C4-2B (cell line): ENCODE measurements at regions not wholly inside any gene's neighbourhood (a gene's known extent, or its start where the extent isn't known, plus 50 kb on each side); places are given as distances from the start of the nearest gene placed in this dataset.

Experiments
- ZFX ChIP-seq: fragments of 450-650 bp; IDR thresholded peaks from 2 replicates; pipeline ENCODE4 v1.6.1; 2017
- TF ChIP-seq, protein P1 (sequence below): fragments of 450-650 bp; conservative IDR thresholded peaks from 2 replicates; pipeline ENCODE4 v1.5.1; 2017; ENCODE audit warnings: mild to moderate bottlenecking

DNA sequence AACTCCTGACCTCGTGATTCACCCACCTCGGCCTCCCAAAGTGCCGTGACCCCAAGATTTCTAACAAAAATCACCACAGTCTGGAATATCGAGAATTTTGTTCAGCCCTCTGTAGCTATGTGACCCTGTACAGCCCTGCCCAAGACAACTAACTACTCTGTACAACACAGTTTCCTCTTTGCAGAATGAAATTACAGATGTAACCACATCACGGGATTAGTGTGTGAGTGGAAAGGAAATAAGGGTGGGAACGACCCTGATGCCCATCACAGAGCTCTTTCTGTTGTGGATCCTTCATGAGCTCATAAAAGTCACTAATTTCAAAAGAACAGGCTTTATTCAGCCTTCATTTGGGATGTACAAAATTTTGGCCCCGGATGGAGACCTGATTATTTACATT is 50.5 kb upstream of the KRR1 start:
- TF ChIP-seq, protein P1, sequence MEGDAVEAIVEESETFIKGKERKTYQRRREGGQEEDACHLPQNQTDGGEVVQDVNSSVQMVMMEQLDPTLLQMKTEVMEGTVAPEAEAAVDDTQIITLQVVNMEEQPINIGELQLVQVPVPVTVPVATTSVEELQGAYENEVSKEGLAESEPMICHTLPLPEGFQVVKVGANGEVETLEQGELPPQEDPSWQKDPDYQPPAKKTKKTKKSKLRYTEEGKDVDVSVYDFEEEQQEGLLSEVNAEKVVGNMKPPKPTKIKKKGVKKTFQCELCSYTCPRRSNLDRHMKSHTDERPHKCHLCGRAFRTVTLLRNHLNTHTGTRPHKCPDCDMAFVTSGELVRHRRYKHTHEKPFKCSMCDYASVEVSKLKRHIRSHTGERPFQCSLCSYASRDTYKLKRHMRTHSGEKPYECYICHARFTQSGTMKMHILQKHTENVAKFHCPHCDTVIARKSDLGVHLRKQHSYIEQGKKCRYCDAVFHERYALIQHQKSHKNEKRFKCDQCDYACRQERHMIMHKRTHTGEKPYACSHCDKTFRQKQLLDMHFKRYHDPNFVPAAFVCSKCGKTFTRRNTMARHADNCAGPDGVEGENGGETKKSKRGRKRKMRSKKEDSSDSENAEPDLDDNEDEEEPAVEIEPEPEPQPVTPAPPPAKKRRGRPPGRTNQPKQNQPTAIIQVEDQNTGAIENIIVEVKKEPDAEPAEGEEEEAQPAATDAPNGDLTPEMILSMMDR: no peak
- TF ChIP-seq ZFX: no peak
